Heart right ventricle (tissue), 16 donors: ENCODE measurements at regions not wholly inside any gene's neighbourhood (a gene's known extent, or its start where the extent isn't known, plus 50 kb on each side); places are given as distances from the start of the nearest gene placed in this dataset.
"Not testable (repeated sequence)": the region's sequence is repeated elsewhere in the genome, so short reads cannot be mapped to it uniquely, and the experiment has no call there.

Experiments
- ATAC-seq, 8 donors: fragments of 200-7000 bp; cut with Tn5 transposase; one replicate each; pipeline ENCODE4 v1.9.1; 2020; ENCODE audit warnings: mild to moderate bottlenecking in 8 of 8, moderate library complexity in 8 of 8, moderate number of reproducible peaks in 1 of 8
- DNase-seq, 2 donors: peaks; one replicate each; pipeline ENCODE4 v3.0.0-alpha.2; 2020
- H3K27ac ChIP-seq, 10 donors: fragments of 200-600 bp; sonication (generic) in 2 of 10; one replicate each; pipeline versions ENCODE4 v1.5.0 to v1.8.0; 2020 to 2022; ENCODE audit warnings: mild to moderate bottlenecking in 3 of 10
- H3K27me3 ChIP-seq, 7 donors: fragments of 200-600 bp; one replicate each; pipeline ENCODE4 v1.8.0; 2021 to 2022; ENCODE audit warnings: mild to moderate bottlenecking in 2 of 7
- H3K36me3 ChIP-seq, 9 donors: fragments of 200-600 bp; sonication (generic) in 1 of 9; one replicate each; pipeline versions ENCODE4 v1.5.0 to v1.8.0; 2020 to 2022; ENCODE audit warnings: mild to moderate bottlenecking in 2 of 9
- H3K4me1 ChIP-seq, 9 donors: fragments of 200-600 bp; sonication (generic) in 1 of 9; one replicate each; pipeline versions ENCODE4 v1.5.0 to v1.8.0; 2020 to 2022; ENCODE audit warnings: mild to moderate bottlenecking in 4 of 9
- H3K4me3 ChIP-seq, 10 donors: fragments of 200-600 bp; sonication (generic) in 2 of 10; one replicate each; pipeline versions ENCODE4 v1.5.0 to v1.8.0; 2020 to 2022; ENCODE audit warnings: mild to moderate bottlenecking in 7 of 10, moderate library complexity in 2 of 10
- H3K9me3 ChIP-seq, 11 donors: fragments of 200-600 bp in 10 of 11; sonication (generic) in 2 of 11; one replicate each; pipeline versions ENCODE4 v1.5.0 to v1.8.0; 2013 to 2022; ENCODE audit warnings: mild to moderate bottlenecking in 2 of 11, control low read depth in 1 of 11, moderate library complexity in 1 of 11
- CTCF ChIP-seq, 9 donors: fragments of 200-600 bp; sonication (generic) in 2 of 9; IDR thresholded peaks; one replicate each; pipeline versions ENCODE4 v1.5.0 to v1.8.0; 2021 to 2022; ENCODE audit warnings: antibody characterized with exemption in 9 of 9, mild to moderate bottlenecking in 5 of 9, moderate library complexity in 1 of 9
- WGBS, 2 donors: extraction: QIAGEN DNeasy Blood & Tissue Kit; methylation state at CpG; one replicate each; pipeline ENCODE4 v1.1.7; 2013; ENCODE audit warnings: inconsistent platforms in 1 of 2; 5-methylcytosine and 5-hydroxymethylcytosine counted together
- intact Hi-C, 10 donors: fragments of 100-400 bp; cut with DNase I; formaldehyde crosslinking; loops; one replicate each; pipeline versions ENCODE4 v1.11.1 to v1.14.2; 2022
- donor health status: Arrhythmogenic right ventricular cardiomyopathy.
- donor health status: ischemic (EF 13 %, LVEDD 7.1; RV severe dilation, severe dysfunction).
- donor health status: healthy with polysubstance abuse.
- donor health status: DM: no; HTN: yes; CAD: no.
- donor health status: DM: no; HTN: no; CAD: no.
- donor health status: ischemic (EF 25% LVEDD 6.9; RV normal size, moderate dysfunction).
- donor health status: ischemic (EF 25% LVEDD 5.7; RV mildly dilated, moderate dysfunction).
- donor health status: healthy.
- donor health status: DM: yes; HTN: yes; CAD: no.
- donor health status: Ischemic cardiomyopathy.
- donor health status: ischemic (EF 35%, LVEDD 5.7; RV mildly dilated, moderate dysfunction).
- donor health status: nonischemic (EF 11% LVEDD 7.7; RV severe dilation, severe dysfunction).
- donor health status: DM: yes; HTN: yes; CAD: no.
- donor health status: PGD.
- donor health status: ischemic (EF 29% LVEDD 5.4; RV normal size, mild dysfunction).
- donor health status: nonischemic (EF 23%, LVEDD 6.1; RV moderate dilation, normal function).

GRCh38 chr3:15983693-15984092 lies 185.9 kb upstream of the ANKRD28 start:
- no peak for ATAC-seq
- Histone ChIP-seq H3K27ac (peak overlapping the region in 2 of 10 donors; percentile 38 to 71), H3K27me3 (no peaks in the 10 kb centered on the region), H3K36me3 (no peaks in the 10 kb centered on the region), H3K9me3 (peaks cover 0 to 16% (median 0%) of the 10 kb centered on the region in 11 donors), H3K4me1 (peaks cover 0 to 6% (median 0%) of the 10 kb centered on the region in 9 donors), H3K4me3 (no peak overlapping the region)
- WGBS, 2 donors: 84 to 88% methylated on average over 1 of the region's 1 CpG
- no peak for TF ChIP-seq CTCF (IDR thresholded peaks at IDR 0.05)
- no peak for DNase-seq
- intact Hi-C loops: loop anchor here in 2 of 10 donors (5.0 to 10.0 kb wide), 2 partner anchors 81 to 129 kb away; no protein-coding TSS in a partner anchor

- peak in 1 of 9 donors; percentile 21 for TF ChIP-seq CTCF (IDR thresholded peaks at IDR 0.05)
- WGBS, 2 donors: 85 to 88% methylated on average over 1 of the region's 1 CpG
Observed at GRCh38 chr3:15989419-15989818, 185.1 kb upstream of the GALNT15 start.

GRCh38 chr3:15993660-15994059 lies 180.8 kb upstream of the GALNT15 start:
- not testable (repeated sequence) for H3K27me3 ChIP-seq, H3K4me1 ChIP-seq, H3K27ac ChIP-seq, DNase-seq, H3K36me3 ChIP-seq, ATAC-seq, H3K9me3 ChIP-seq, H3K4me3 ChIP-seq
- intact Hi-C loops: loop anchor here in 1 of 10 donors (10.0 kb wide), 1 partner anchor 119 kb away; no protein-coding TSS in a partner anchor
- WGBS, 2 donors: 84 to 91% methylated on average over 7 of the region's 7 CpGs

More at GRCh38 chr3:15989419-15989818, 185.1 kb upstream of the GALNT15 start:
- Histone ChIP-seq H3K27ac (no peak overlapping the region), H3K9me3 (peaks cover 0 to 20% (median 0%) of the 10 kb centered on the region in 11 donors), H3K36me3 (no peaks in the 10 kb centered on the region), H3K4me3 (no peak overlapping the region), H3K27me3 (no peaks in the 10 kb centered on the region), H3K4me1 (no peaks in the 10 kb centered on the region)
- ATAC-seq (no peak), DNase-seq (no peak)
- intact Hi-C loops: loop anchor here in 1 of 10 donors (10.0 kb wide), 1 partner anchor 135 kb away; no protein-coding TSS in a partner anchor

GRCh38 chr3:15996496-15996895 lies 178.0 kb upstream of the GALNT15 start:
- not testable (repeated sequence) for H3K27ac ChIP-seq
- intact Hi-C loops: loop anchor here in 1 of 10 donors (10.0 kb wide), 1 partner anchor 122 kb away; no protein-coding TSS in a partner anchor

GRCh38 chr3:15997274-15997943 lies 177.1 kb upstream of the GALNT15 start:
- no peaks in the 10 kb centered on the region for H3K9me3 ChIP-seq
- no peak for TF ChIP-seq CTCF (IDR thresholded peaks at IDR 0.05)
- H3K4me3 ChIP-seq: no peak overlapping the region
- WGBS, 2 donors: 77 to 85% methylated on average over 4 of the region's 4 CpGs
- intact Hi-C loops: loop anchor here in 1 of 10 donors (10.0 kb wide), 1 partner anchor 123 kb away; no protein-coding TSS in a partner anchor
- ATAC-seq: no peak
- no peak for DNase-seq
- no peaks in the 10 kb centered on the region for H3K27me3 ChIP-seq
- no peaks in the 10 kb centered on the region for H3K36me3 ChIP-seq
- H3K27ac ChIP-seq: no peak overlapping the region
- no peaks in the 10 kb centered on the region for H3K4me1 ChIP-seq

More at GRCh38 chr3:15996496-15996895, 178.0 kb upstream of the GALNT15 start:
- H3K4me3 ChIP-seq, H3K4me1 ChIP-seq, DNase-seq, H3K36me3 ChIP-seq, H3K9me3 ChIP-seq, H3K27me3 ChIP-seq, ATAC-seq: not testable (repeated sequence)
- WGBS, 2 donors: 96 to 97% methylated on average over 17 of the region's 17 CpGs
